ENCODE measurements at regions not wholly inside any gene's neighbourhood (a gene's known extent, or its start where the extent isn't known, plus 50 kb on each side); places are given as distances from the start of the nearest gene placed in this dataset.

DNA sequence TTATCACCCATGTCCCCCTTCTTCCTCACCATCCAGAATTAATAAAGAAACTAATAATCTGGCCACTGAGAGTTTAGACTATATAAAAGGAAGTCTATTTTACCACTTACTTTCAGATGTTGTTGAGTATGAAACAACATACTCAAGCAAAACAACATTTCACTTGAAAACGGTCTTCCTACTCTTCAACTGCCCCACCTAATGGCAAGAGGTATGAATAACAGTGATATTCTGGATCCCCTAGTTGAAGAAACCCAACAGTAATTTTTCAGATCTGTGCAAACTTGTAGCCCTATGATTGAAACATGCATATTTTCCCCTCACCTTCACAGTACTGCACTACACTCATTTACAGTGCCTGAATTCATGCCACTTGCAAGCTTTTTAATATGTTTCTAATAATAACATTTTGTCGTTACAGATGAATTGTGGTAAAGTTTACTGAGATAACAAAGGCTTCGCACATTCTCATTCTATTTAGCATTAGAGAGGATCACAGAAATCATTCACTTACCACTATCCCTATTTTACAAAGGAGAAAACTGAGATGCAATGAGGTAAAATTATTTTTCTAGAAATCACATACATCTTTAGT lies 267.9 kb upstream of the PDE4D start:
- TF ChIP-seq, protein P1, sequence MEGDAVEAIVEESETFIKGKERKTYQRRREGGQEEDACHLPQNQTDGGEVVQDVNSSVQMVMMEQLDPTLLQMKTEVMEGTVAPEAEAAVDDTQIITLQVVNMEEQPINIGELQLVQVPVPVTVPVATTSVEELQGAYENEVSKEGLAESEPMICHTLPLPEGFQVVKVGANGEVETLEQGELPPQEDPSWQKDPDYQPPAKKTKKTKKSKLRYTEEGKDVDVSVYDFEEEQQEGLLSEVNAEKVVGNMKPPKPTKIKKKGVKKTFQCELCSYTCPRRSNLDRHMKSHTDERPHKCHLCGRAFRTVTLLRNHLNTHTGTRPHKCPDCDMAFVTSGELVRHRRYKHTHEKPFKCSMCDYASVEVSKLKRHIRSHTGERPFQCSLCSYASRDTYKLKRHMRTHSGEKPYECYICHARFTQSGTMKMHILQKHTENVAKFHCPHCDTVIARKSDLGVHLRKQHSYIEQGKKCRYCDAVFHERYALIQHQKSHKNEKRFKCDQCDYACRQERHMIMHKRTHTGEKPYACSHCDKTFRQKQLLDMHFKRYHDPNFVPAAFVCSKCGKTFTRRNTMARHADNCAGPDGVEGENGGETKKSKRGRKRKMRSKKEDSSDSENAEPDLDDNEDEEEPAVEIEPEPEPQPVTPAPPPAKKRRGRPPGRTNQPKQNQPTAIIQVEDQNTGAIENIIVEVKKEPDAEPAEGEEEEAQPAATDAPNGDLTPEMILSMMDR (IDR thresholded peaks at IDR 0.05; ENCODE audit: insufficient read depth, low read depth, low read length), result peak; percentile 65
- TF ChIP-seq EZH2 (IDR thresholded peaks at IDR 0.05; ENCODE audit: insufficient read depth, low read length), result no peak
